AG08395 (cell line): ENCODE measurements at regions not wholly inside any gene's neighbourhood (a gene's known extent, or its start where the extent isn't known, plus 50 kb on each side); places are given as distances from the start of the nearest gene placed in this dataset.

ENCODE experiments used
- DNase-seq: peaks from one replicate; pipeline ENCODE4 v3.0.0; 2012; ENCODE audit warnings: mixed read lengths, low spot score

- DNase-seq, result peak; percentile 14
These were observed 54.3 kb downstream of the FAM241B start for GRCh38 chr10:69684020-69684980.

- no peak for DNase-seq
These were observed 54.9 kb downstream of the FAM241B start for GRCh38 chr10:69684981-69685353.

GRCh38 chr10:69685426-69685801 is 55.4 kb downstream of the FAM241B start:
- no peak for DNase-seq

GRCh38 chr10:69685802-69686585 is 55.9 kb downstream of the FAM241B start:
- DNase-seq, result no peak

- no peak for DNase-seq
These were observed 56.8 kb downstream of the FAM241B start for GRCh38 chr10:69686866-69687265.

- DNase-seq, result no peak
These were observed 57.4 kb downstream of the FAM241B start for GRCh38 chr10:69687426-69687825.

GRCh38 chr10:69692267-69692666 is 62.2 kb downstream of the FAM241B start:
- no peak for DNase-seq

- DNase-seq, result no peak
These were observed 62.8 kb downstream of the FAM241B start for GRCh38 chr10:69692891-69693290.

- DNase-seq, result no peak
These were observed 63.8 kb downstream of the FAM241B start for GRCh38 chr10:69693886-69694285.

GRCh38 chr10:69696073-69696731 is 66.2 kb downstream of the FAM241B start:
- peak; percentile 76 for DNase-seq

- no peak for DNase-seq
These were observed 67.0 kb downstream of the FAM241B start for GRCh38 chr10:69697006-69697405.

- no peak for DNase-seq
These were observed 73.2 kb downstream of the FAM241B start for GRCh38 chr10:69703256-69703655.

- peak; percentile 46 for DNase-seq
These were observed 74.0 kb downstream of the FAM241B start for GRCh38 chr10:69703766-69704630.

GRCh38 chr10:69709366-69709941 is 79.4 kb downstream of the FAM241B start:
- no peak for DNase-seq

- DNase-seq, result no peak
These were observed 80.2 kb downstream of the FAM241B start for GRCh38 chr10:69710008-69710888.

GRCh38 chr10:69712342-69712741 is 82.3 kb downstream of the FAM241B start:
- DNase-seq, result no peak

GRCh38 chr10:69714572-69714971 is 84.5 kb downstream of the FAM241B start:
- DNase-seq, result no peak

- no peak for DNase-seq
These were observed 85.3 kb downstream of the FAM241B start for GRCh38 chr10:69715156-69715898.

GRCh38 chr10:69715899-69716606 is 85.7 kb upstream of the COL13A1 start:
- no peak for DNase-seq
